Activated CD4-positive, alpha-beta T cell treated with anti-CD3 and anti-CD28 coated beads for 36 hours (primary cell): ENCODE measurements at regions not wholly inside any gene's neighbourhood (a gene's known extent, or its start where the extent isn't known, plus 50 kb on each side); places are given as distances from the start of the nearest gene placed in this dataset.

Experiments used
- ATAC-seq: fragments of 200-7000 bp; cut with Tn5 transposase; one replicate; pipeline ENCODE4 v1.10.0; 2021; ENCODE audit warnings: mild to moderate bottlenecking, moderate library complexity
- CTCF ChIA-PET: fragments of 350-600 bp; sonication (Branson Sonifier 250); formaldehyde crosslinking; loops from one replicate; lab custom pipeline; 2021; ENCODE audit warnings: antibody characterized with exemption; lab: Charles Lee
- POLR2A ChIA-PET: fragments of 350-600 bp; sonication (Branson Sonifier 250); formaldehyde crosslinking; loops from one replicate; lab custom pipeline; 2021; ENCODE audit warnings: antibody characterized with exemption, inconsistent platforms; lab: Charles Lee
- DNase-seq: peaks from one replicate; pipeline ENCODE4 v3.0.0-alpha.2; 2020
- H3K27ac Mint-ChIP-seq: one replicate; pipeline ENCODE4 v1.8.0; 2021; ENCODE audit warnings: mixed read lengths
- H3K27me3 Mint-ChIP-seq: one replicate; pipeline ENCODE4 v1.8.0; 2021; ENCODE audit warnings: mixed read lengths
- H3K36me3 Mint-ChIP-seq: one replicate; pipeline ENCODE4 v1.8.0; 2021; ENCODE audit warnings: low read depth, mixed read lengths
- H3K4me1 Mint-ChIP-seq: one replicate; pipeline ENCODE4 v1.8.0; 2021; ENCODE audit warnings: mixed read lengths
- H3K4me3 Mint-ChIP-seq: one replicate; pipeline ENCODE4 v1.8.0; 2021; ENCODE audit warnings: mild to moderate bottlenecking, moderate library complexity, mixed read lengths
- H3K9me3 Mint-ChIP-seq: one replicate; pipeline ENCODE4 v1.8.0; 2021; ENCODE audit warnings: low read depth, mixed read lengths
- intact Hi-C, 2 experiments: fragments of 100-400 bp; cut with DNase I in 1 of 2; cut with micrococcal nuclease in 1 of 2; formaldehyde crosslinking; loops; one replicate each; pipeline versions ENCODE4 v1.14.2 to v1.15.1; 2022 to 2024; cut with DNase I, micrococcal nuclease

DNA sequence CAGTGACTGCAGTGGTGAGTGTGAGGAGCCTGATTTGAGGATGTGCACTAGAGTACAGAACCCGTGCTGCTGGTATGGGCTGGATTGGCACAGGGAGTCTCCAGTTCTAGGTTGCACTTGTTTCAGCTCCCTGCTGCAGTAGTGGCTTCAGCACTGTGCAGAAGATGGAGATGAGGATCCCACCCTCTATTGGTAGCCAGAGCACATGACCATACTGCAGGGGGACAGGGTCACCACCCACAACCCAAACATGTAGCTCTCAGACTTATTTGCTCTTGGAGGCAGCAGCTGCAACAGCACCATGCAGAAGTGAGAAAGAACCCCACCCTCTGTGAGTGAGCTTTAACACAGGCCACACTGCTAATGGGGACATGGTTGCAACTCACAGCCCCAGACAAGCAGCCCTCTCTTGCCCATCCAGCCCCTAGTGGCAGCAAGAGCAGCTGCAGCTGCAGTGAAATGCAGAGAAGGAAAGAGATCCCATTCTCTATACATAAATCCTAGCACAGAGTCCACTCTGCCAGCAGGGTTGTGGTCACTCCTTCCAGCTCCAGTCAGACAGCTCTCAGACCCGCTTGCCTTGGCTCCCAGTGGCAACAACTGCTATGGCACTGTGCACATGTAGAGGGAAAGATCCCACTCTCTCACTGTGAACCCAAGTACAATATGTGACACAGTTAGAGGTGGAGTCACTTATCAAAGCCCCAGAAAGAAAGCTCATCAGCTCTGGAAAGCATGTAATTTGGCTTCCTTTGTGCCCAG, 51.4 kb upstream of the SCIN start:
- peak; percentile 44 for ATAC-seq
- Mint-ChIP-seq H3K36me3 (no peaks in the 10 kb centered on the region), H3K9me3 (peaks cover 10% of the 10 kb centered on the region), H3K27ac (no peak overlapping the region), H3K27me3 (peaks cover 7% of the 10 kb centered on the region), H3K4me3 (no peak overlapping the region), H3K4me1 (no peaks in the 10 kb centered on the region)
- CTCF ChIA-PET: interaction anchor here (0.7 to 1.4 kb wide), 4 partner anchors 29 to 105 kb away, joined by 3 to 5 read pairs (median 4); no protein-coding TSS in a partner anchor
- POLR2A ChIA-PET: no interaction called here
- peak; percentile 24 for DNase-seq
- intact Hi-C loops: no loop called here

DNA sequence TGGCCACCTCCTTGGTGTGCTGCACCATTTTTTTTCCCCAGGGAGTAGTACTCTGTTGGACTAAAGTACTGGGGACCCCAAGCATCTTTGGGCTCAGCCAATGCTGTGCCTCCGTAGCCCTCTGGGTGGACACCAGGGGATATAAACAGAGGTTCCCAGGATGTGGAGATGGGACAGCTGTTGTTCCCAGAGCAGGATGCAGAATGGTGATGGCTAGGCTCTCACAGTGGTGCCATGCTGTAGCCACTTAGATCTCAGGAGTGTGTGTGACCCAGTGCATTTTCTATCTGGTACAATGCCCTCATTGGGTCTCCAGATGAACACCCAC, 50.9 kb upstream of the SCIN start:
- Mint-ChIP-seq H3K27me3 (peaks cover 7% of the 10 kb centered on the region), H3K4me1 (no peaks in the 10 kb centered on the region), H3K36me3 (no peaks in the 10 kb centered on the region), H3K27ac (no peak overlapping the region), H3K9me3 (peaks cover 10% of the 10 kb centered on the region), H3K4me3 (no peak overlapping the region)
- ChIA-PET CTCF (interaction anchor here (0.7 to 1.4 kb wide), 4 partner anchors 29 to 104 kb away, joined by 3 to 5 read pairs (median 4); no protein-coding TSS in a partner anchor), POLR2A (no interaction called here)
- intact Hi-C loops: loop anchor here in 1 of 2 experiments (5.0 kb wide), 1 partner anchor 118 kb away; no protein-coding TSS in a partner anchor
- no peak for ATAC-seq
- DNase-seq: no peak
